Adrenal gland (tissue), 9 donors: ENCODE measurements at regions not wholly inside any gene's neighbourhood (a gene's known extent, or its start where the extent isn't known, plus 50 kb on each side); places are given as distances from the start of the nearest gene placed in this dataset.

Source experiments
- DNase-seq, 7 donors: peaks; one replicate each; pipeline ENCODE4 v3.0.0-alpha.2; 2019 to 2020
- H3K27ac ChIP-seq, 5 donors: fragments of 200-600 bp; sonication (generic) in 4 of 5; 1 replicate in 3 of 5; 2 replicates in 2 of 5; pipeline versions ENCODE4 v1.5.1 to v1.8.0; 2016 to 2020; ENCODE audit warnings: mild to moderate bottlenecking in 1 of 5
- H3K27me3 ChIP-seq: fragments of 200-600 bp; 2 replicates; pipeline ENCODE4 v1.8.0; 2021
- H3K36me3 ChIP-seq, 2 donors: fragments of 200-600 bp; replicated peaks in 1 of 2; 1 replicate in 1 of 2; 2 replicates in 1 of 2; pipeline versions ENCODE4 v1.5.1 to v1.8.0; 2018 to 2022
- H3K4me1 ChIP-seq, 2 donors: fragments of 200-600 bp; replicated peaks in 1 of 2; 1 replicate in 1 of 2; 2 replicates in 1 of 2; pipeline versions ENCODE4 v1.5.1 to v1.8.0; 2018 to 2021
- H3K4me3 ChIP-seq, 4 donors: fragments of 200-600 bp; sonication (generic) in 3 of 4; one replicate each; pipeline ENCODE4 v1.5.1; 2016 to 2018
- H3K9me3 ChIP-seq, 3 donors: fragments of 200-600 bp; sonication (generic) in 1 of 3; replicated peaks in 1 of 3; 1 replicate in 2 of 3; 2 replicates in 1 of 3; pipeline versions ENCODE4 v1.5.1 to v1.8.0; 2016 to 2021
- POLR2A ChIP-seq, 2 donors: fragments of 450-650 bp; IDR thresholded peaks; one replicate each; pipeline ENCODE4 v1.6.1; 2017; ENCODE audit warnings: antibody characterized with exemption in 2 of 2, mild to moderate bottlenecking in 2 of 2, moderate library complexity in 1 of 2
- WGBS, 4 donors: extraction: QIAGEN DNeasy Blood & Tissue Kit in 2 of 4; methylation state at CpG; one replicate each; pipeline versions ENCODE4 v1.1.5 to v1.1.7; 2013 to 2017; 5-methylcytosine and 5-hydroxymethylcytosine counted together
- intact Hi-C, 2 donors: fragments of 100-400 bp; cut with DNase I; formaldehyde crosslinking; loops; one replicate each; pipeline versions ENCODE4 v1.14.1 to v1.15.0; 2022 to 2023
- TF ChIP-seq, protein P1 (sequence below), 6 experiments: fragments of 450-650 bp in 4 of 6; fragments of 200-600 bp in 2 of 6; sonication (generic) in 1 of 6; IDR thresholded peaks; 1 replicate in 5 of 6; 2 replicates in 1 of 6; pipeline versions ENCODE4 v1.5.1 to v1.8.0; 2016 to 2021; ENCODE audit warnings: antibody characterized with exemption in 6 of 6, mild to moderate bottlenecking in 2 of 6, moderate library complexity in 1 of 6
- donor health status: healthy with polysubstance abuse.
- donor health status: Bipolar disorder and iron deficiency.
- donor health status: DM: yes; HTN: yes; CAD: no.
- donor health status: DM: no; HTN: no; CAD: no.
- donor health status: DM: no; HTN: no; CAD: no.

DNA sequence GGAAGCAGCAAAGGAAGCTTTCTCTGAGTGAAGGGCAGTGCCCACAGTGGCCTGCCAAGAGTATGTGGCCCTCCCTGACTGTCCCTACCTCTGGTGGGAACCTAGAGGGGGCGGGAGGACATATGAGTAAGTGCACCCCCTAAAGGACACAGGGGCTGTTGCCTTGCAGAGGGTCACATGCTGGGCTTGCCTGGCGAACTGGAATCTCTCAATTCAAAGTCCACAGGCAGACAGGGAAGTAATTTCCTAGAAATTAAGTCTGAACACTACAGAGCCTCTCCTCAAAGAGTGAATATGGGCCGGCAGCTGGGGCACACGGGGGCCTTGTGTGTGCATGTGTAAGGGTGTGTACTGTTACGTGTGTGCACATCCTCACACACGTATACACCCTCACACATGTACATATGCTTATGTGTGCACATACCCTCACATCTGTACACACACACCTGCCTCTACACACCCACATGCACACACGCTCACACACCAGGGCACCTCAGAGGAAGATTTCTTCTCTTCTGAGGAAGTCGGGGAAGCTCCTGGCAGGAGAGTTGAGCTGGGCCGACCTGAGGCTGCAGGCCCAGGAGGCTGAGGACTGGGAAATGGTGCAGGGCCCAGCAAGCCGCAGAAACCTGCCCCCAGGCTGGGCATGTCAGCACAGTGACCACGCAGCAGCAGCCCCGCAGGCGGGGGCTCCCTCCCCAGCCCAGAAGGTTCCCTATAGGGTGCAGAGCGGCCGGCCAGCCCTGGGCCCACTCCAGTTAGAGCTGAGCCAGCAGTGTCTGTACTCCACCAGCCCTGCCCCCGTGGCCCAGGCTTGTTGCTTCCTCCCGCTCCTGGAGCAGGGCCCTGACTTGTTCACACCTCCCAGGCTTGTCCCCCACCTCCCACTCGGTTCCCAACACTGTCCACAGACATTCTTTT, 77.4 kb upstream of the TAF1B start:
- H3K9me3 ChIP-seq, result no peaks in the 10 kb centered on the region
- intact Hi-C loops, result loop anchor here in 1 of 2 donors (5.0 kb wide), 1 partner anchor 129 kb away; no protein-coding TSS in a partner anchor
- H3K4me3 ChIP-seq, result no peak overlapping the region
- peak in 1 of 7 donors; percentile 42 for DNase-seq
- H3K36me3 ChIP-seq, result no peaks in the 10 kb centered on the region
- H3K27me3 ChIP-seq, result no peaks in the 10 kb centered on the region
- WGBS, 4 donors, result 76 to 83% (median 79%) methylated on average over 9 to 18 of the region's 18 CpGs
- TF ChIP-seq, protein P1, sequence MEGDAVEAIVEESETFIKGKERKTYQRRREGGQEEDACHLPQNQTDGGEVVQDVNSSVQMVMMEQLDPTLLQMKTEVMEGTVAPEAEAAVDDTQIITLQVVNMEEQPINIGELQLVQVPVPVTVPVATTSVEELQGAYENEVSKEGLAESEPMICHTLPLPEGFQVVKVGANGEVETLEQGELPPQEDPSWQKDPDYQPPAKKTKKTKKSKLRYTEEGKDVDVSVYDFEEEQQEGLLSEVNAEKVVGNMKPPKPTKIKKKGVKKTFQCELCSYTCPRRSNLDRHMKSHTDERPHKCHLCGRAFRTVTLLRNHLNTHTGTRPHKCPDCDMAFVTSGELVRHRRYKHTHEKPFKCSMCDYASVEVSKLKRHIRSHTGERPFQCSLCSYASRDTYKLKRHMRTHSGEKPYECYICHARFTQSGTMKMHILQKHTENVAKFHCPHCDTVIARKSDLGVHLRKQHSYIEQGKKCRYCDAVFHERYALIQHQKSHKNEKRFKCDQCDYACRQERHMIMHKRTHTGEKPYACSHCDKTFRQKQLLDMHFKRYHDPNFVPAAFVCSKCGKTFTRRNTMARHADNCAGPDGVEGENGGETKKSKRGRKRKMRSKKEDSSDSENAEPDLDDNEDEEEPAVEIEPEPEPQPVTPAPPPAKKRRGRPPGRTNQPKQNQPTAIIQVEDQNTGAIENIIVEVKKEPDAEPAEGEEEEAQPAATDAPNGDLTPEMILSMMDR (IDR thresholded peaks at IDR 0.05), result no peak
- TF ChIP-seq POLR2A (IDR thresholded peaks at IDR 0.05), result no peak
- H3K27ac ChIP-seq, result no peak overlapping the region
- H3K4me1 ChIP-seq, result no peaks in the 10 kb centered on the region

DNA sequence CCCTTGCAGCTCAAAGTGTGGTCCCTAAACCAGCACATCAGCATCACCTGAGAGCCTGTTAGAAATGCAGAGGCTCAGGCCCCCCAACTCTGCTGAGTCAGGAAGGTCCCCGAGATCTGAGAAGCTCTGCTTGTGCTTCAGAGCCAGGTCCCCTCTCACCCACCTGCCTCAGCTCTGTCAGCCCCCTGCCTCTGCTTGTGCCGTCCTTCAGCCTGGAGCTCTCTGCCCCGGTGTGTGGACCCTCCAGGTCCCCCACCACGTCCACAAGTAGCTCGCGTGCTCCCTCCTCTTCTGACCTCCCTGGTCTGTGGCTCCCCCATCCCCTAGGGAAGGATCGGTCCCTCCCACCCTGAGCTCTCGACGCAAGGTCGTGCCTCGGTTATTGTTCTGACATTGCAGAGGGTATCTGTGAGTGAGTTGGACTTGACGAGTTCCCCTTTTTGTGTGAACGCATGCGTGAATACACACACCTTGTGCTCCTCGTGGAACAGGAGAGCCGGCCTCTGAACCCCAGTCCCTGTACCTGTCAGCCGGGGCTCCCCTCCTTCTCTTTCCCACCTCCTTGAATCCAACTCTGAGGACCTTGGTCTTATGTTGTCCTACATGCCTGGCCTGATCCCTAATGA, 75.5 kb upstream of the TAF1B start:
- 86 to 95% (median 91%) methylated on average over 17 of the region's 17 CpGs for WGBS, 4 donors
- TF ChIP-seq, protein P1 (IDR thresholded peaks at IDR 0.05), result no peak
- TF ChIP-seq POLR2A (IDR thresholded peaks at IDR 0.05), result no peak
- Histone ChIP-seq H3K36me3 (no peaks in the 10 kb centered on the region), H3K4me3 (no peak overlapping the region), H3K27ac (no peak overlapping the region), H3K4me1 (no peaks in the 10 kb centered on the region), H3K27me3 (no peaks in the 10 kb centered on the region), H3K9me3 (no peaks in the 10 kb centered on the region)
- intact Hi-C loops, result loop anchor here in 1 of 2 donors (5.0 kb wide), 1 partner anchor 130 kb away; no protein-coding TSS in a partner anchor
- DNase-seq, result peak in 1 of 7 donors; percentile 43

DNA sequence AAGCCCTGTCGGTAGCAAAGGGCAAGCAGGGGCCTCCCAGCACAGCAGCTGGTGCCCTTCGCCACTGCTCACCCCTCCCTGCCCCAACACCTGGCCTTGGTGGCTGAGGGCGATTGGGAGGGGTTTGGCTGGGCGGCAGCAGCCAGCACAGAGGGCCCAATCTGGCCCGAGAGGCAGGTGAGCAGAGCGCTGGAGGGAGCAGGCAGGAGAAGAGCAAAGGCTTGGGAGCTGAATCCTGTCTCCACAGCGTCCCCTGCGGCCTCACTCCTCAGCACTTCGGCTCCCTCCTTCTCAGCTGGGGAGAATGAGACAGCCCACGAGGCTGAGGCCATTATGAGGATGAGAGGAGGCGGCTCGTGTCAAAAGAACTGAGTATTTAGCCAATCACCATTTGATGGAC, 74.9 kb upstream of the TAF1B start:
- peak; percentile 45 to 83 (median 75) for DNase-seq
- Histone ChIP-seq H3K4me3 (no peak overlapping the region), H3K9me3 (no peaks in the 10 kb centered on the region), H3K27ac (no peak overlapping the region), H3K36me3 (no peaks in the 10 kb centered on the region), H3K27me3 (no peaks in the 10 kb centered on the region), H3K4me1 (no peaks in the 10 kb centered on the region)
- intact Hi-C loops, result loop anchor here in 1 of 2 donors (5.0 kb wide), 1 partner anchor 131 kb away; no protein-coding TSS in a partner anchor
- 42 to 73% (median 47%) methylated on average over 8 to 12 of the region's 12 CpGs for WGBS, 4 donors
- TF ChIP-seq, protein P1 (IDR thresholded peaks at IDR 0.05), result peak; percentile 41 to 60 (median 56)
- TF ChIP-seq POLR2A (IDR thresholded peaks at IDR 0.05), result no peak
